Nephron (organoid): ENCODE measurements at regions not wholly inside any gene's neighbourhood (a gene's known extent, or its start where the extent isn't known, plus 50 kb on each side); places are given as distances from the start of the nearest gene placed in this dataset.

Experiments used
- H3K27ac Mint-ChIP-seq, 3 experiments: 2 replicates each; pipeline ENCODE4 v1.8.0; 2020; ENCODE audit warnings: mixed read lengths in 3 of 3, mild to moderate bottlenecking in 2 of 3, moderate library complexity in 1 of 3
- H3K27me3 Mint-ChIP-seq: 2 replicates; pipeline ENCODE4 v1.8.0; 2021; ENCODE audit warnings: low read depth, mild to moderate bottlenecking, moderate library complexity, mixed read lengths
- H3K36me3 Mint-ChIP-seq: 2 replicates; pipeline ENCODE4 v1.8.0; 2020; ENCODE audit warnings: low read depth, mixed read lengths
- H3K4me1 Mint-ChIP-seq: 2 replicates; pipeline ENCODE4 v1.8.0; 2020; ENCODE audit warnings: mixed read lengths
- H3K4me3 Mint-ChIP-seq, 3 experiments: 2 replicates each; pipeline ENCODE4 v1.8.0; 2020; ENCODE audit warnings: mild to moderate bottlenecking in 3 of 3, mixed read lengths in 3 of 3, moderate library complexity in 2 of 3
- H3K9me3 Mint-ChIP-seq: 2 replicates; pipeline ENCODE4 v1.8.0; 2020; ENCODE audit warnings: mixed read lengths
- TF ChIP-seq, protein P1 (sequence below), 3 experiments: fragments of 200-600 bp; sonication (generic); IDR thresholded peaks; one replicate each; pipeline ENCODE4 v1.5.0; 2021; ENCODE audit warnings: antibody characterized with exemption in 3 of 3; ENCODE audit not compliant: unreplicated experiment in 3 of 3

DNA sequence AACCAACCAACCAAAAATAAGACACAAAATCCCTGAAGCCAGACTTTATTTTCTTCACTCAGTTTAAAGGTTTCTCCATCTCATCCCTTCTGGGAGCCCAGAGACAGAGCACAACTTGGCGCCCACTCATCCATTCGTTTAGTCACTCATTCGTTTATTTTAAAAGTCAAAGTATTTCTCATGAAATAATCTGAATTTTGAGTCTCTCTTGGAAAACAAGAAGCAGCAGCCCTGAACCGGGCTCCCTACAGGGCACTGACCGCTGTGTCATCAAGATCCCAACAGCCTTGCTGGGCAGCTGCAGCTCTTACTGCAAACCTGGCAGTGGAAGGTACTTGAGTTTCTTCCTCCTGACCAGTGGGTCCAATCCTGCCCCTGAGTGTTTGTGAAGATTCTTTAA is 171.6 kb downstream of the THBS2 start:
- H3K4me1 Mint-ChIP-seq = peaks cover 8% of the 10 kb centered on the region
- TF ChIP-seq, protein P1, sequence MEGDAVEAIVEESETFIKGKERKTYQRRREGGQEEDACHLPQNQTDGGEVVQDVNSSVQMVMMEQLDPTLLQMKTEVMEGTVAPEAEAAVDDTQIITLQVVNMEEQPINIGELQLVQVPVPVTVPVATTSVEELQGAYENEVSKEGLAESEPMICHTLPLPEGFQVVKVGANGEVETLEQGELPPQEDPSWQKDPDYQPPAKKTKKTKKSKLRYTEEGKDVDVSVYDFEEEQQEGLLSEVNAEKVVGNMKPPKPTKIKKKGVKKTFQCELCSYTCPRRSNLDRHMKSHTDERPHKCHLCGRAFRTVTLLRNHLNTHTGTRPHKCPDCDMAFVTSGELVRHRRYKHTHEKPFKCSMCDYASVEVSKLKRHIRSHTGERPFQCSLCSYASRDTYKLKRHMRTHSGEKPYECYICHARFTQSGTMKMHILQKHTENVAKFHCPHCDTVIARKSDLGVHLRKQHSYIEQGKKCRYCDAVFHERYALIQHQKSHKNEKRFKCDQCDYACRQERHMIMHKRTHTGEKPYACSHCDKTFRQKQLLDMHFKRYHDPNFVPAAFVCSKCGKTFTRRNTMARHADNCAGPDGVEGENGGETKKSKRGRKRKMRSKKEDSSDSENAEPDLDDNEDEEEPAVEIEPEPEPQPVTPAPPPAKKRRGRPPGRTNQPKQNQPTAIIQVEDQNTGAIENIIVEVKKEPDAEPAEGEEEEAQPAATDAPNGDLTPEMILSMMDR (IDR thresholded peaks at IDR 0.05; ENCODE audit: unreplicated experiment in 3 of 3) = no peak
- peak overlapping the region in 1 of 3 experiments; percentile 14 for H3K27ac Mint-ChIP-seq
- no peak overlapping the region for H3K4me3 Mint-ChIP-seq
- H3K27me3 Mint-ChIP-seq = no peaks in the 10 kb centered on the region
- peaks cover 2% of the 10 kb centered on the region for H3K9me3 Mint-ChIP-seq
- no peaks in the 10 kb centered on the region for H3K36me3 Mint-ChIP-seq

DNA sequence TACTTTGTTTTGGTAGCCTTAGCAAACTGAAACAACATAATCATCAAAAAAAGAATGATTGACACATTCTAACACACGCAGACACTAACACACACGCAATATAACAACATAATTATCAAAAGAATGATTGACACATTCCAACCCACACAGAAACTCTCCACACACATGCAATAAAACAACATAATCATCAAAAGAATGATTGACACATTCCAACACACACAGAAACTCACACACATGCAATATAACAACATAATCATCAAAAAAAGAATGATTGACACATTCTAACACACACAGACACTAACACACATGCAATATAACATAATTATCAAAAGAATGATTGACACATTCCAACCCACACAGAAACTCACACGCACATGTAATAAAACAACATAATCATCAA is 172.4 kb downstream of the THBS2 start:
- TF ChIP-seq, protein P1 (IDR thresholded peaks at IDR 0.05; ENCODE audit: unreplicated experiment in 3 of 3) = no peak
- Mint-ChIP-seq H3K4me3 (no peak overlapping the region), H3K9me3 (peaks cover 5% of the 10 kb centered on the region), H3K36me3 (no peaks in the 10 kb centered on the region), H3K27me3 (peaks cover 4% of the 10 kb centered on the region), H3K4me1 (peaks cover 12% of the 10 kb centered on the region), H3K27ac (no peak overlapping the region)

DNA sequence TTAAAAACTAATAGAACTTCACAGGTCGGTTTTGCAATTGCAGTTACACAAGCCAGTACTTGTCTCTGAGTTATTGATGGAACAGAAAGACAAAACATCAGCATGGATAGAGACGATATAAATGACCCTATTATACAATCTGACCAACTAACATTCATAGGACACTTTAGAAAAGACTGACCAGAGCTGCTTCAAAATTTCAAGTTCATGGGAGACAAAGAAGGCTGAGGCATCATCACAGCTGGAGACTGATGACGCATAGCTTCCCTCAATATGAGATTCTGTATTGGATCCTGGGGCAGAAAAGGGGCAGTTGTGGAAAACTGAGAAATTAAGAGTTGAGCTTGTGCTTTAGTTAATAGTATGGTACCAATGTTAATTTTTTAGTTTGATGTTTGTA is 174.0 kb downstream of the THBS2 start:
- Mint-ChIP-seq H3K27ac (no peak overlapping the region), H3K4me1 (peaks cover 28% of the 10 kb centered on the region), H3K9me3 (peaks cover 4% of the 10 kb centered on the region), H3K4me3 (no peak overlapping the region), H3K36me3 (no peaks in the 10 kb centered on the region), H3K27me3 (peaks cover 4% of the 10 kb centered on the region)
- TF ChIP-seq, protein P1 (IDR thresholded peaks at IDR 0.05; ENCODE audit: unreplicated experiment in 3 of 3) = no peak

DNA sequence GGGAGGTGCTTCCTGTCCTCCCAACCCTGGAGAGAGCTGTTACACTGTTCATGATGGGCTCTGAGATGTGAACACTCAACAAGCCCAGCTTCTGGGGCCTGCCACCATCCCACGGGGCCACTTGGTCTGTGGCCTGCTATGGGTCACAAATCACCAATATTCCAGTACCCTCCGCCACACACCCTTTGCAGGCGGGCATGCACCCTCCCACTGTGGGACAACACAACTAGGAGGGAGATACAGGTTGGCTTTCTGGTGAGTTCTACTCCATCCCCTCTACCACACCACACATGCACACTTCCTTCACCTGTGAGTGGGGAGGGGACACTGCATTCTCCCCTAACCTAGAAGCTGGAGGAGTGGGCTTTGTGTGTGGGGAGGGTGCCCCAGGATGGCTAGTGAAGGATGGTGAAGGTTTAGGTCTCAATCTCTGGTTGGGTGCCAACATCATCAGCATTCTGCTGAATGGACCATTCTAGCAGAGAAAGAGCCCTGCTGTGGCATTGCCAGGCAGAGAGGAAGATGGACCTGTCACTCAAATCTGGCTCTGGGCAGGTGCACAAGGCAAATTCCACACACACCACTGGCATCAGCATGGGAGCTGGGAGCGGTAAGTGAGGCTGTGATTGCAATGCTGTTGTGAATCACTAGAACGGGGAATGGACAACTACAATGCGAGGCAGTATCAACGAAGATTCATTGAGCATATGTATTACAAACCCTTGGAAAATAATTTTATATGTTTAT is 175.1 kb downstream of the THBS2 start:
- H3K4me1 Mint-ChIP-seq = peaks cover 34% of the 10 kb centered on the region
- no peaks in the 10 kb centered on the region for H3K36me3 Mint-ChIP-seq
- TF ChIP-seq, protein P1 (IDR thresholded peaks at IDR 0.05; ENCODE audit: unreplicated experiment in 3 of 3) = no peak
- H3K27me3 Mint-ChIP-seq = peaks cover 4% of the 10 kb centered on the region
- H3K27ac Mint-ChIP-seq = no peak overlapping the region
- H3K4me3 Mint-ChIP-seq = no peak overlapping the region
- H3K9me3 Mint-ChIP-seq = peaks cover 3% of the 10 kb centered on the region

DNA sequence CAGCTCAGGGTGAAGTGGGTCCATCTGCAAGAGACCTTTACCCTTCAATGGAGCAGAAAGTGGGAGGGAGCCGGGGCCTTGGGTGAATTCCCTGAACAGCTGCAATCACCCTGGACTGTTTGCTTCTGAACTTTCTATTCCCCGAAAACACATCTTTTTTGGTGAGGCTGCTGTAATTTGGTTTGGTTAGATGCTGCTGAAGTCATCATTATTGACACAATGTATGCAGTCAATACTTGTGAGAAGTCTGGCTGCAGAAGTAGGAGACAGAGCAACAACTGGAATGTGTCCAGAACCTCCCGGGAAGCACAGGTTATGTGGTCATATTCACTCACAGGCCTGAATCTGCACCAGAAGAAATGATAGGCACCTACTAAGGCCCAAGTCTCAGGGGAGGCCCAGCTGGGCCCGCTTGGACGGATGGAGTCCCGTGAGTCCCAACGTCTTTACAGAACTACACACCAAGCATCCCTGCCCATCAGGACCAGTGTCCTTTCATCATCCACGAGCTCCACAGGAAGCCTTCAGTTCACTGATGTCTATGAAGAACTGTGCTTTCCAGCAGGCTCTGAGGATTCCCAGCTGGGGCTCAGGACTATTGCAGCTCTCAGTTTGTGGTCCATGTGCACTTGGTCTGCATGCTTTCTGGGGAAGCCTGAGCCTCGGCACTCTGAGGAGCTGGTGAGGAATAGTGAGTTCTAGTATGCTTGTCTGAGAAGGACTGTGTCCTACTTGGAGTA is 177.6 kb downstream of the THBS2 start:
- Mint-ChIP-seq H3K4me1 (peaks cover 44% of the 10 kb centered on the region), H3K27me3 (peaks cover 4% of the 10 kb centered on the region), H3K4me3 (peak overlapping the region in 2 of 3 experiments; percentile 20 to 23), H3K27ac (peak overlapping the region; percentile 57 to 96 (median 95)), H3K9me3 (peaks cover 6% of the 10 kb centered on the region), H3K36me3 (no peaks in the 10 kb centered on the region)
- TF ChIP-seq, protein P1 (IDR thresholded peaks at IDR 0.05; ENCODE audit: unreplicated experiment in 3 of 3) = no peak
